ENCODE measurements at regions not wholly inside any gene's neighbourhood (a gene's known extent, or its start where the extent isn't known, plus 50 kb on each side); places are given as distances from the start of the nearest gene placed in this dataset.

- no peak for DNase-seq (ENCODE audit: low spot score)
- TF ChIP-seq, protein P1, sequence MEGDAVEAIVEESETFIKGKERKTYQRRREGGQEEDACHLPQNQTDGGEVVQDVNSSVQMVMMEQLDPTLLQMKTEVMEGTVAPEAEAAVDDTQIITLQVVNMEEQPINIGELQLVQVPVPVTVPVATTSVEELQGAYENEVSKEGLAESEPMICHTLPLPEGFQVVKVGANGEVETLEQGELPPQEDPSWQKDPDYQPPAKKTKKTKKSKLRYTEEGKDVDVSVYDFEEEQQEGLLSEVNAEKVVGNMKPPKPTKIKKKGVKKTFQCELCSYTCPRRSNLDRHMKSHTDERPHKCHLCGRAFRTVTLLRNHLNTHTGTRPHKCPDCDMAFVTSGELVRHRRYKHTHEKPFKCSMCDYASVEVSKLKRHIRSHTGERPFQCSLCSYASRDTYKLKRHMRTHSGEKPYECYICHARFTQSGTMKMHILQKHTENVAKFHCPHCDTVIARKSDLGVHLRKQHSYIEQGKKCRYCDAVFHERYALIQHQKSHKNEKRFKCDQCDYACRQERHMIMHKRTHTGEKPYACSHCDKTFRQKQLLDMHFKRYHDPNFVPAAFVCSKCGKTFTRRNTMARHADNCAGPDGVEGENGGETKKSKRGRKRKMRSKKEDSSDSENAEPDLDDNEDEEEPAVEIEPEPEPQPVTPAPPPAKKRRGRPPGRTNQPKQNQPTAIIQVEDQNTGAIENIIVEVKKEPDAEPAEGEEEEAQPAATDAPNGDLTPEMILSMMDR (IDR thresholded peaks at IDR 0.05; ENCODE audit: extremely low read depth, missing control alignments): no peak
Observed at GRCh38 chr6:33957131-33957891, 153.5 kb upstream of the MLN start.

GRCh38 chr6:33956206-33956605 lies 152.4 kb upstream of the MLN start:
- DNase-seq (ENCODE audit: low spot score): no peak
- TF ChIP-seq, protein P1 (IDR thresholded peaks at IDR 0.05; ENCODE audit: extremely low read depth, missing control alignments): no peak

DNA sequence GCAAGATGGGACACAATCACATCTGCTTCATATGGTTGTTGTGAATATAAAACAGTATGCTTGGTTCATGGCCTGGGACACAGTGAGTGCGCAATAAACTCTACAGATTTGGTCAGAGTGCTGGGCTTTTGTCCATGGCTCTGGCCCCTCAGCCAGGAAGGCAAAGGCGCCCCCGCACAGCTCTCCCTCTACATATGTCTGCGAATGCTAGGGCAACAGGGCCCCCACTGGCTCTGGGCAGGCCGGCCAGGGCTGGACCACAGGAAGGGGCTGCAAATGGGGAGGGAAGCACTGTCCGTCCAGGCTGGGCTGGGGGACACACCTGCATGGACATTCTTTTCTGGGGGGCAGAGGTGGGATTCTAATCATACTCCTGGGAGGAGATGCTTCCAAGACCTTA lies 151.8 kb upstream of the MLN start:
- TF ChIP-seq, protein P1 (IDR thresholded peaks at IDR 0.05; ENCODE audit: extremely low read depth, missing control alignments): no peak
- no peak for DNase-seq (ENCODE audit: low spot score)

DNA sequence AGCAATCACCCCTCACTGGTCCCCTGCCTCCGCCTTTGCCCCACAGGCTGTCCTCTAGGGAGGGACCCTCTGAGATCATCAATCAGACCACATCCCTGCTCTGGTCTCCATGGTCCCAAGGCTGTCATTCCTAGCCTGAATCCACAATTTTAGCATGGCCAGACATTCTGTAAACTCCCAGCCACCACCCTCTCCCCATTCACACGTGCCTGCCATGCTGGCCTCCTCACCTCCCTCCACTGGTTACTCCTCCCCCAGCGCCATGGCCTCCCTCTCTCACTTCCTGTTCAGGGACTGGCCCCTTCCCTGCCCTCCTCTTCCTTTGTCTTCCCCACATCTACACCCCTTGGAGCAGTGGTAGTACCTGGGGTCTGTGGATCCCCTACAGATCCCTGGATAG lies 150.7 kb upstream of the MLN start:
- DNase-seq (ENCODE audit: low spot score): no peak

DNA sequence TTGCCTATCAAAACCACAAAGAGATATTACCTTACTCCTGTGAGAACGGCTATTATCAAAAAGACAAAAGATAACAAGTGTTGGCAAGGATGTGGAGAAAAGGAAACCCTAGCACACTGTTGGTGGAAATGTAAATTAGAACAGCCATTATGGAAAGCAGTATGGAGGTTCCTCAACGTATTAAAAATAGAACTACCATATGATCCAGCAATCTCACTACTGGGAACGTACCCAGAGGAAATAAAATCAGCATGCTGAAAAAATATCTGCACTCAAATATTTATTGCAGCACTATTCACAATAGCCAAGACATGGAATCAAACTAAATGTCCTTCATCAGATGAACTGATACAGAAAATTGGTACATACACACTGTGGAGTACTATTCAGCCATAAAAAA lies 149.4 kb upstream of the MLN start:
- DNase-seq (ENCODE audit: low spot score): no peak
- TF ChIP-seq, protein P1 (IDR thresholded peaks at IDR 0.05; ENCODE audit: extremely low read depth, missing control alignments): no peak

More for the DNA sequence above, 150.7 kb upstream of the MLN start:
- TF ChIP-seq, protein P1 (IDR thresholded peaks at IDR 0.05; ENCODE audit: extremely low read depth, missing control alignments): no peak

- DNase-seq (ENCODE audit: low spot score): no peak
- TF ChIP-seq, protein P1 (IDR thresholded peaks at IDR 0.05; ENCODE audit: extremely low read depth, missing control alignments): no peak
Observed at GRCh38 chr6:33952016-33952415, 148.2 kb upstream of the MLN start.

- DNase-seq (ENCODE audit: low spot score): no peak
- TF ChIP-seq, protein P1 (IDR thresholded peaks at IDR 0.05; ENCODE audit: extremely low read depth, missing control alignments): no peak
Observed at GRCh38 chr6:33950891-33951889, 147.4 kb upstream of the MLN start.
